Parathyroid adenoma (tissue), 2 donors: ENCODE measurements at regions not wholly inside any gene's neighbourhood (a gene's known extent, or its start where the extent isn't known, plus 50 kb on each side); places are given as distances from the start of the nearest gene placed in this dataset.

Experiments
- H2AFZ ChIP-seq: fragments of 300-600 bp; sonication (generic); one replicate; pipeline ENCODE4 v1.7.0; 2017; ENCODE audit warnings: antibody characterized with exemption, mild to moderate bottlenecking
- H3K27ac ChIP-seq: fragments of 300-600 bp; sonication (generic); one replicate; pipeline ENCODE4 v1.7.0; 2017
- H3K27me3 ChIP-seq: fragments of 300-600 bp; sonication (generic); one replicate; pipeline ENCODE4 v1.7.0; 2017; ENCODE audit warnings: low read length; ENCODE audit not compliant: control insufficient read depth, insufficient read depth
- H3K36me3 ChIP-seq: fragments of 300-600 bp; sonication (generic); one replicate; pipeline ENCODE4 v1.7.0; 2017; ENCODE audit warnings: low read length; ENCODE audit not compliant: control insufficient read depth, insufficient read depth
- H3K4me1 ChIP-seq: fragments of 300-600 bp; sonication (generic); one replicate; pipeline ENCODE4 v1.7.0; 2017; ENCODE audit warnings: control low read depth
- H3K4me2 ChIP-seq: fragments of 300-600 bp; sonication (generic); one replicate; pipeline ENCODE4 v1.7.0; 2017; ENCODE audit warnings: low read length
- H3K4me3 ChIP-seq: fragments of 300-600 bp; sonication (generic); one replicate; pipeline ENCODE4 v1.7.0; 2017; ENCODE audit warnings: low read depth, low read length
- H3K79me2 ChIP-seq: fragments of 300-600 bp; sonication (generic); one replicate; pipeline ENCODE4 v1.7.0; 2017; ENCODE audit warnings: control low read depth
- H3K9ac ChIP-seq: fragments of 300-600 bp; sonication (generic); one replicate; pipeline ENCODE4 v1.7.0; 2017; ENCODE audit warnings: mild to moderate bottlenecking
- H3K9me3 ChIP-seq: fragments of 300-600 bp; sonication (generic); one replicate; pipeline ENCODE4 v1.7.0; 2017; ENCODE audit warnings: low read length; ENCODE audit not compliant: control insufficient read depth
- TF ChIP-seq, protein P1 (sequence below): fragments of 300-600 bp; sonication (generic); IDR thresholded peaks from one replicate; pipeline ENCODE4 v1.7.0; 2017; ENCODE audit warnings: antibody characterized with exemption, mild to moderate bottlenecking
- donor health status: primary hyperparathyroidism.

DNA sequence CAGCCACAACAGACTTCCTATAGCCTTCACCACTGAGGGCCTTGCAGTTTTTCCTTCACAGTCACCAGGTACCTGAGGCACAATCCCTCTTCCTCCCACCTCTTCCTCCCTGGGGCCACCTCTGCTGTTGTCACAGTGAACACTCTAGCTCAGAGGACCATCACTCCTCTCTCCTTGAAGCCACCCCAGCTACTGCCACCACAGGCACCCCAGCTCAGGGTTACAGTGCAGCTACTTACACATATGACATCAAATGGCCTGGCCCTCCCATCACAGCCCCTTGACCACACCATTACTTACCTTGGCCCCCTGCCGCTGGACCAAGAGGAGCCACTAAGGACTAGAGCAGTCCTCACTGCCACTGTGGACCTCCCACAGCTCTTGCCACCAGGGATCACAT is 213.5 kb upstream of the CRBN start:
- TF ChIP-seq, protein P1, sequence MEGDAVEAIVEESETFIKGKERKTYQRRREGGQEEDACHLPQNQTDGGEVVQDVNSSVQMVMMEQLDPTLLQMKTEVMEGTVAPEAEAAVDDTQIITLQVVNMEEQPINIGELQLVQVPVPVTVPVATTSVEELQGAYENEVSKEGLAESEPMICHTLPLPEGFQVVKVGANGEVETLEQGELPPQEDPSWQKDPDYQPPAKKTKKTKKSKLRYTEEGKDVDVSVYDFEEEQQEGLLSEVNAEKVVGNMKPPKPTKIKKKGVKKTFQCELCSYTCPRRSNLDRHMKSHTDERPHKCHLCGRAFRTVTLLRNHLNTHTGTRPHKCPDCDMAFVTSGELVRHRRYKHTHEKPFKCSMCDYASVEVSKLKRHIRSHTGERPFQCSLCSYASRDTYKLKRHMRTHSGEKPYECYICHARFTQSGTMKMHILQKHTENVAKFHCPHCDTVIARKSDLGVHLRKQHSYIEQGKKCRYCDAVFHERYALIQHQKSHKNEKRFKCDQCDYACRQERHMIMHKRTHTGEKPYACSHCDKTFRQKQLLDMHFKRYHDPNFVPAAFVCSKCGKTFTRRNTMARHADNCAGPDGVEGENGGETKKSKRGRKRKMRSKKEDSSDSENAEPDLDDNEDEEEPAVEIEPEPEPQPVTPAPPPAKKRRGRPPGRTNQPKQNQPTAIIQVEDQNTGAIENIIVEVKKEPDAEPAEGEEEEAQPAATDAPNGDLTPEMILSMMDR: no peak
- H3K36me3 ChIP-seq: no peaks in the 10 kb centered on the region
- no peaks in the 10 kb centered on the region for H3K9me3 ChIP-seq
- H3K4me3 ChIP-seq: no peak overlapping the region
- no peaks in the 10 kb centered on the region for H3K79me2 ChIP-seq
- H3K4me1 ChIP-seq: no peaks in the 10 kb centered on the region
- H3K9ac ChIP-seq: no peak overlapping the region
- no peaks in the 10 kb centered on the region for H3K27me3 ChIP-seq
- no peak overlapping the region for H3K27ac ChIP-seq
- no peak overlapping the region for H3K4me2 ChIP-seq
- H2AFZ ChIP-seq: no peak overlapping the region

DNA sequence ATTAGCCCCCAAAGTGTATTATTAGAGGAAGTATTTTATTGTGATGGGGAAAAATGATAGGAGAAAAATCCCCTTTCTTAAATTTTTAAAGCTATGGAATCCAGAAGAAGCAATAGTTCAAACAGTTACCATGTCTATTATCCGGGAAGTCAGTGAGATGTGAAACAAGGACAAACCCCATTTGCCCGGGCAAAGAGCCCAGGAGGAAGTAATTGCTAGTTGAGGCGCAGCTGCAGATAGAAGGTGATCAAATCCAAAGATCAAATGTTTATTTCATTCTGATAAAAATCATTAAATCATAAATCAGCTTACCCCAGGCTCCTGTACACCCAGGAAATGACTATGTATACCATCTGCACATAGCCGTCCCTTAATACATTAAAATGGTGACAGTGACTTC is 204.0 kb upstream of the CRBN start:
- TF ChIP-seq, protein P1: no peak
- H3K27me3 ChIP-seq: no peaks in the 10 kb centered on the region
- no peak overlapping the region for H3K4me2 ChIP-seq
- H3K9ac ChIP-seq: no peak overlapping the region
- H2AFZ ChIP-seq: no peak overlapping the region
- no peak overlapping the region for H3K4me3 ChIP-seq
- no peaks in the 10 kb centered on the region for H3K4me1 ChIP-seq
- H3K27ac ChIP-seq: no peak overlapping the region
- no peaks in the 10 kb centered on the region for H3K36me3 ChIP-seq
- no peaks in the 10 kb centered on the region for H3K9me3 ChIP-seq
- H3K79me2 ChIP-seq: no peaks in the 10 kb centered on the region

DNA sequence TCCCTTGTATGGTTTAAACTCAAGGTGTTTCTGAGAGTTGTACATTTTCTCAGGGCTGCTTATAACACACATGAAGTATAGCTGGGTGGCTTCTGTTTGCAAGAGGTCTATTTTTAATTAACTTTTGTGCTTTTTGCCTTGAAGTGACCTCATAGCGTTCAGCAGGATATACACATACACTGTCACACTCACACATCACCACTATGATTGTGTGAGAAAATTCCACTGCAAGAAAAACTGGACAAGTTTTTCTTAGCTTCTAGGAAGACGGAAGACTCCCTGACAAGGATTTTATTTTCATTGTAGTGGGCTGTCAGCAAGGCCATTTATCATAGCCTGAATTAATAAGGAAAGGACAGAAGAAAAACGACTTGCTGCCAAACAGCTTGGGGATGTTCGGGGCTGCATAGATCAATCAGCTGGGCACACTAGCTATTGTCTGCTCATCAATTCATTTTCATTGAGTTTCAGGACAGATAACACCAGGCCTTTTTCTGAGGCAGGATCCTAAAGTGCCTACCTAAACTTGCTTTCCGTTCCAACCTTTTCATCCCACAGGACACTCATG is 192.8 kb upstream of the CRBN start:
- Histone ChIP-seq H3K79me2 (no peaks in the 10 kb centered on the region), H3K36me3 (no peaks in the 10 kb centered on the region), H3K27me3 (no peaks in the 10 kb centered on the region), H3K27ac (no peak overlapping the region), H3K9me3 (no peaks in the 10 kb centered on the region), H3K4me2 (no peak overlapping the region), H2AFZ (no peak overlapping the region), H3K4me1 (no peaks in the 10 kb centered on the region), H3K4me3 (no peak overlapping the region), H3K9ac (no peak overlapping the region)
- TF ChIP-seq, protein P1: no peak

DNA sequence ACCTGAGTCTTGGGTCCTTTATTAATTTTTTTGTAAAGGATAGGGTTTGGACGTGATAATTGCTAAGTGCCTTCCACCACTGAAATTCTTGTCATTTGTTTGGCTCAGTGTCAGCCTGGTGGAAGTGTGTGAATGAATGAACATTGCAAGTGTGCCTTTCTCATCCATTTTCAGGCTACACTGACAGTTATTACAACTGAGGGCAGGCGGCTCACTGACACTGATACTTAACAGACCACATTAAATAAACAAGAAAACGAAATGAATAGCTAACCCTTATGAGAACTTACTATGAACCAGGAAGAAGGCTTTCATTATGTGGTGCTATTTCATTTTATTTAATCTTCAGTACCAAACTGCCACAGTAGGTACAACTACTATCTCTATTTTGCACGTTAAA is 188.8 kb upstream of the CRBN start:
- Histone ChIP-seq H3K4me1 (no peaks in the 10 kb centered on the region), H3K79me2 (no peaks in the 10 kb centered on the region), H3K27ac (no peak overlapping the region), H3K36me3 (no peaks in the 10 kb centered on the region), H3K4me2 (no peak overlapping the region), H3K9me3 (no peaks in the 10 kb centered on the region), H2AFZ (no peak overlapping the region), H3K4me3 (no peak overlapping the region), H3K9ac (no peak overlapping the region), H3K27me3 (no peaks in the 10 kb centered on the region)
- TF ChIP-seq, protein P1: no peak

DNA sequence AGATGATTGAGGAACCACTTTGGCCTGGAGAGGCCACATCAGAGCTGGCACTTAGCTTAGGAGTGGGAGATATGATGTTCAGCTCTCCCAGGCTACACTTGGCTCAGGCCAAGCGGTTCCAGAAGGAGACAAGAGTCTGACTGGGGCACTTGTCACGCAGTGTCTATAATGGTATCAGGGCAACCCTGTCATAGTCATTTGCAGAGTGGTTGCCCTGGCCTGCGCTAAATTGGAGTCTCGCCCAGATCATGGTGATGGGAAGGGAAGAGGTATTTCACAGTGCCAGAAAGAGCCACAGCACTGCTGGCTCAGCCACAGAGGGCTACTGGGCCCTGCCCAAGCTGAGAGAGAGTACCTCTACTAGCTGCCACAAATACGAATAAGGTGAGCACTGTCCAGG is 186.9 kb upstream of the CRBN start:
- Histone ChIP-seq H3K9ac (no peak overlapping the region), H3K36me3 (no peaks in the 10 kb centered on the region), H3K4me3 (no peak overlapping the region), H3K4me1 (no peaks in the 10 kb centered on the region), H3K27me3 (no peaks in the 10 kb centered on the region), H3K4me2 (no peak overlapping the region), H3K9me3 (no peaks in the 10 kb centered on the region), H2AFZ (no peak overlapping the region), H3K27ac (no peak overlapping the region), H3K79me2 (no peaks in the 10 kb centered on the region)
- TF ChIP-seq, protein P1: no peak
